ENCODE measurements at regions not wholly inside any gene's neighbourhood (a gene's known extent, or its start where the extent isn't known, plus 50 kb on each side); places are given as distances from the start of the nearest gene placed in this dataset.

DNA sequence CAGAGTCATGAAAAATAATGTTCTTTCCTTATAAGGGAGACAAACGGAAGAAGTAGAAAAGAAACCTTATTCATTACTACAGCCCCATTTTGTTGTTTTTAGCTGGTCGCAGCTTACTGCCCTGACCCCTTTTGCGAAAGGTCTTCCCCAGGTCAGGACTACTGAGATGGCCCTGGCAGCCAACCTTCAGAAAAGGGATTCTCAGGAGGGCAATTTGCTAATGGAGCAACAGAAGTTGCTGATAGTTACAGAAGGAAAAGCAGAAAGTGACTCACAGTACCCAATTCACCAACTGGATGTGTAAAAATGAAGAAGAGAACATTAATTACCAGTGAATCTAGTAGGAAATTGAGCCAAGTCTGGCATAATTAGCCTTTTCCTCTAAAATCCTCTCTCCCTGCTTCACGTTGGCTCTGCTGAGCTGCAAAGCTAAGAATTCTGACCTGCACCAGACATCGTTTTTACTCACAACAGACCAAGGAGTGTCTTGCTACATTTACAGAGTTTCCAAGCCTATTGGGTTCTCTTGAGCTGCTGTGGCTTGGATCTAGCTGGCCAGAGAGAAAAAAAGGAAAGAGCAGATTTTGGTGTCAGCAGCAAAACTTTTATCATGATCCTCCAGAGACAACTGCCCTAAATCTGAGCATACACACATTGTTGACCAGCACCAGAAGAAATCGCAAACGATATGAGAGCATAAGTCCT is 499.9 kb upstream of the FZD8 start:
- no peaks in the 10 kb centered on the region for H3K9me3 ChIP-seq
- H3K27me3 ChIP-seq, result no peaks in the 10 kb centered on the region
- no peak overlapping the region for H3K4me3 ChIP-seq
- DNase-seq (ENCODE audit: low spot score in 2 of 2), result no peak
- H3K27ac ChIP-seq, result no peak overlapping the region
- TF ChIP-seq EP300 (IDR thresholded peaks at IDR 0.05) (no peak), POLR2A (IDR thresholded peaks at IDR 0.05) (no peak), POLR2AphosphoS5 (IDR thresholded peaks at IDR 0.05) (no peak)
- TF ChIP-seq, protein P1, sequence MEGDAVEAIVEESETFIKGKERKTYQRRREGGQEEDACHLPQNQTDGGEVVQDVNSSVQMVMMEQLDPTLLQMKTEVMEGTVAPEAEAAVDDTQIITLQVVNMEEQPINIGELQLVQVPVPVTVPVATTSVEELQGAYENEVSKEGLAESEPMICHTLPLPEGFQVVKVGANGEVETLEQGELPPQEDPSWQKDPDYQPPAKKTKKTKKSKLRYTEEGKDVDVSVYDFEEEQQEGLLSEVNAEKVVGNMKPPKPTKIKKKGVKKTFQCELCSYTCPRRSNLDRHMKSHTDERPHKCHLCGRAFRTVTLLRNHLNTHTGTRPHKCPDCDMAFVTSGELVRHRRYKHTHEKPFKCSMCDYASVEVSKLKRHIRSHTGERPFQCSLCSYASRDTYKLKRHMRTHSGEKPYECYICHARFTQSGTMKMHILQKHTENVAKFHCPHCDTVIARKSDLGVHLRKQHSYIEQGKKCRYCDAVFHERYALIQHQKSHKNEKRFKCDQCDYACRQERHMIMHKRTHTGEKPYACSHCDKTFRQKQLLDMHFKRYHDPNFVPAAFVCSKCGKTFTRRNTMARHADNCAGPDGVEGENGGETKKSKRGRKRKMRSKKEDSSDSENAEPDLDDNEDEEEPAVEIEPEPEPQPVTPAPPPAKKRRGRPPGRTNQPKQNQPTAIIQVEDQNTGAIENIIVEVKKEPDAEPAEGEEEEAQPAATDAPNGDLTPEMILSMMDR (IDR thresholded peaks at IDR 0.05), result no peak
- WGBS, result 64% methylated on average over 7 of the region's 7 CpGs
- H3K36me3 ChIP-seq, result no peaks in the 10 kb centered on the region
- H3K4me1 ChIP-seq, result no peaks in the 10 kb centered on the region

DNA sequence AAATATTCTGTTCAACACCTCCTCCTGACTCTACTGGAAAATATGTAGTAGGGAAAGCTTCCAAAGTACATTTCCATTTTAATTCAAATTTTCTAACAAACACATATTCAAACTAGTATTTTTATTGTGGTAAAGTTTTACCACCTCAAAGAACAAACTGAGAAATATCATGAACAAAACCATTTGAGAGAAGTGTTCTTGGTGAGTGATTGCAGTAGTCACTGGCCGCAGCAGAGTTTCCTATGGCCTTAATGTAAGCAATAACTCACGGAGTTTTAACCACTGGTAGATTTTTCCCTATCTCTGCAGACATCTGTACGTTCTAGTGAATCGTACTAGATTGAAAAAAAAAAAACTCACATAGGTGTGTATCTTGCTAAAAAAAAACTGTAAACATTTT is 487.0 kb upstream of the FZD8 start:
- no peak for DNase-seq (ENCODE audit: low spot score in 2 of 2)
- Histone ChIP-seq H3K4me3 (no peak overlapping the region), H3K27me3 (no peaks in the 10 kb centered on the region), H3K4me1 (no peaks in the 10 kb centered on the region), H3K36me3 (no peaks in the 10 kb centered on the region), H3K27ac (no peak overlapping the region), H3K9me3 (no peaks in the 10 kb centered on the region)
- 86% methylated on average over 4 of the region's 4 CpGs for WGBS
- TF ChIP-seq POLR2A (IDR thresholded peaks at IDR 0.05) (no peak), EP300 (IDR thresholded peaks at IDR 0.05) (no peak), POLR2AphosphoS5 (IDR thresholded peaks at IDR 0.05) (no peak)
- TF ChIP-seq, protein P1 (IDR thresholded peaks at IDR 0.05), result no peak

- no peak overlapping the region for H3K4me3 ChIP-seq
- no peak for TF ChIP-seq POLR2A (IDR thresholded peaks at IDR 0.05)
- no peak for TF ChIP-seq POLR2AphosphoS5 (IDR thresholded peaks at IDR 0.05)
- H3K4me1 ChIP-seq, result no peaks in the 10 kb centered on the region
- DNase-seq (ENCODE audit: low spot score in 2 of 2), result no peak
- H3K9me3 ChIP-seq, result no peaks in the 10 kb centered on the region
- H3K27ac ChIP-seq, result no peak overlapping the region
- H3K27me3 ChIP-seq, result no peaks in the 10 kb centered on the region
- no peaks in the 10 kb centered on the region for H3K36me3 ChIP-seq
Measured at GRCh38 chr10:36126076-36126475, 484.0 kb upstream of the FZD8 start.

DNA sequence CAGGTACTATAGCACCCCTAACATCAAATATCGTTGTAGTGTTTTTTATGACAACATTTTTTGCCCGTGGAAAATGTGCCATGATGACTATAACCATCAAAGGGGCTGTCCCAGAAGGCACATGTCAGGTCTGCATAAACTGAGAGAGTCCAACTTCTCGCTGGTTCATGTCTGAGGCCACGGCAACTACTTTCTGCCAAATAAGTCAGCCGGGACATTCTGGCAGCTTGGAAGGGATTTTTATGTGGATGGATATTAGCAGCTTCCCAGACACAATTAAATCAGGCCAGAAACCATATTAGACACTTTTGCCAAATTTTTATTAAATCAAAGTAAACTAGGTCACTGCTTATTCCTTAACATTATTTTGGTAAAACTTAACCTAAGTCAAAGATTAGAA is 477.4 kb upstream of the FZD8 start:
- Histone ChIP-seq H3K4me3 (no peak overlapping the region), H3K27ac (no peak overlapping the region), H3K4me1 (no peaks in the 10 kb centered on the region), H3K36me3 (no peaks in the 10 kb centered on the region), H3K9me3 (no peaks in the 10 kb centered on the region), H3K27me3 (no peaks in the 10 kb centered on the region)
- DNase-seq (ENCODE audit: low spot score in 2 of 2), result no peak
- no peak for TF ChIP-seq EP300 (IDR thresholded peaks at IDR 0.05)
- TF ChIP-seq, protein P1 (IDR thresholded peaks at IDR 0.05), result no peak
- no peak for TF ChIP-seq POLR2AphosphoS5 (IDR thresholded peaks at IDR 0.05)
- WGBS, result 46% methylated on average over 5 of the region's 5 CpGs

DNA sequence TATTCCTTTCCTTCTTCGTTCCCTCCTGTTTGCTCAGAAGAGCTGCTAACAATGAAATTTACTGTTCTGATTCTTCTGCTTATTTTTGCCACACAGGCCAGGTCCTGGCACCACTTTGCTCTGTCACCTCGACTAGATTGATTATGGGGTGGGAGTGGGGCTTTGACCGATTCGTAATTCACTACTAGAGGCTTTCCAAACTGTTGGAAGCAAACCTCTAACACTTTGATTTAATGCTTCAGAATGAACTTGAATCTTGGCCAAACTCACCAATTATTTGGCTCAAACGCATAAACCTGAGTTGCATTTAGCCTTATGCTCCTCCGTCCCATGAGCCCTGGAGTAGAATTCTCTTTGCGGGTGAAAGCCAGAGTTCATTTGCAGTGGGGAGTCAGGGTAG is 476.2 kb upstream of the FZD8 start:
- no peak for DNase-seq (ENCODE audit: low spot score in 2 of 2)
- Histone ChIP-seq H3K4me1 (no peaks in the 10 kb centered on the region), H3K4me3 (no peak overlapping the region), H3K36me3 (no peaks in the 10 kb centered on the region), H3K27me3 (no peaks in the 10 kb centered on the region), H3K9me3 (no peaks in the 10 kb centered on the region), H3K27ac (no peak overlapping the region)
- TF ChIP-seq POLR2AphosphoS5 (IDR thresholded peaks at IDR 0.05), result no peak
- no peak for TF ChIP-seq EP300 (IDR thresholded peaks at IDR 0.05)
- TF ChIP-seq, protein P1 (IDR thresholded peaks at IDR 0.05), result no peak
- no peak for TF ChIP-seq POLR2A (IDR thresholded peaks at IDR 0.05)
- 42% methylated on average over 7 of the region's 7 CpGs for WGBS

DNA sequence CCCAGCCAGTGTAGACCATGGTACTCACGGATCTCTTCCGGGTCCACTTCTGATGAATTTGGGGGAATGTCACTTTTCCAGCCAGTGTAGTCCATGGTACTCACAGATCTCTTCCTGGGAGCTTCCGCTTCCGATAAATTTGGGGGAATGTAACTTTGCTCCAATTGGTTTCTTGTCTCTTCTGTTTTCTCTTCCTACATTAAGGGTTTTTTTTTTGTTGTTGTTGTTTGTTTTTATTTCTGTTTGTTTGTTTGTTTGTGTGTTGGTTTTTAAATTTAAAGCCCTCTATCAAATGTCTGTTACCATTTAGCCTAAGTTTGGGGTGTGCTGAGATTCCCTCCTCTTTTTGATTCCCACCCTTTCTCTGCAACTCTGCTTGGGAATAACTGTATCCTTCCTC is 475.8 kb upstream of the FZD8 start:
- no peaks in the 10 kb centered on the region for H3K4me1 ChIP-seq
- no peak for DNase-seq (ENCODE audit: low spot score in 2 of 2)
- TF ChIP-seq EP300 (IDR thresholded peaks at IDR 0.05) (no peak), POLR2AphosphoS5 (IDR thresholded peaks at IDR 0.05) (no peak), POLR2A (IDR thresholded peaks at IDR 0.05) (no peak)
- TF ChIP-seq, protein P1 (IDR thresholded peaks at IDR 0.05), result no peak
- no peaks in the 10 kb centered on the region for H3K36me3 ChIP-seq
- 69% methylated on average over 4 of the region's 4 CpGs for WGBS
- no peak overlapping the region for H3K27ac ChIP-seq
- H3K4me3 ChIP-seq, result no peak overlapping the region
- H3K27me3 ChIP-seq, result no peaks in the 10 kb centered on the region
- no peaks in the 10 kb centered on the region for H3K9me3 ChIP-seq
